DMS153 treated with DMSO at 0.1 percent for 48 hours (cell line): ENCODE measurements at regions not wholly inside any gene's neighbourhood (a gene's known extent, or its start where the extent isn't known, plus 50 kb on each side); places are given as distances from the start of the nearest gene placed in this dataset.

Experiments
- DNase-seq: peaks from one replicate; lab custom pipeline; 2025; ENCODE audit not compliant: unreplicated experiment; lab: John Stamatoyannopoulos, UW

- DNase-seq: no peak
Observed at GRCh38 chr12:24304285-24304684, 354.8 kb upstream of the SOX5 start.

- DNase-seq: no peak
Observed at GRCh38 chr12:24302708-24303107, 353.2 kb upstream of the SOX5 start.

GRCh38 chr12:24297516-24297915 lies 348.0 kb upstream of the SOX5 start:
- no peak for DNase-seq

GRCh38 chr12:24293549-24293948 lies 344.1 kb upstream of the SOX5 start:
- DNase-seq: no peak

GRCh38 chr12:24287963-24288362 lies 338.5 kb upstream of the SOX5 start:
- no peak for DNase-seq

- no peak for DNase-seq
Observed at GRCh38 chr12:24285448-24285847, 336.0 kb upstream of the SOX5 start.

GRCh38 chr12:24281341-24281740 lies 331.9 kb upstream of the SOX5 start:
- DNase-seq: no peak

- DNase-seq: no peak
Observed at GRCh38 chr12:24280056-24280842, 330.8 kb upstream of the SOX5 start.

GRCh38 chr12:24278832-24279231 lies 329.4 kb upstream of the SOX5 start:
- DNase-seq: no peak

- no peak for DNase-seq
Observed at GRCh38 chr12:24270965-24271364, 321.5 kb upstream of the SOX5 start.

GRCh38 chr12:24270464-24270863 lies 321.0 kb upstream of the SOX5 start:
- no peak for DNase-seq

GRCh38 chr12:24268663-24269186 lies 319.3 kb upstream of the SOX5 start:
- no peak for DNase-seq

- DNase-seq: no peak
Observed at GRCh38 chr12:24266982-24267381, 317.5 kb upstream of the SOX5 start.

GRCh38 chr12:24256684-24257083 lies 307.2 kb upstream of the SOX5 start:
- DNase-seq: no peak

- no peak for DNase-seq
Observed at GRCh38 chr12:24255920-24256665, 306.6 kb upstream of the SOX5 start.

- DNase-seq: no peak
Observed at GRCh38 chr12:24252602-24253001, 303.1 kb upstream of the SOX5 start.

- no peak for DNase-seq
Observed at GRCh38 chr12:24246934-24247333, 297.5 kb upstream of the SOX5 start.

- no peak for DNase-seq
Observed at GRCh38 chr12:24246376-24246775, 296.9 kb upstream of the SOX5 start.

GRCh38 chr12:24244801-24245200 lies 295.3 kb upstream of the SOX5 start:
- no peak for DNase-seq

GRCh38 chr12:24244231-24244630 lies 294.8 kb upstream of the SOX5 start:
- no peak for DNase-seq

GRCh38 chr12:24240707-24241106 lies 291.2 kb upstream of the SOX5 start:
- no peak for DNase-seq

- DNase-seq: no peak
Observed at GRCh38 chr12:24233519-24234246, 284.2 kb upstream of the SOX5 start.
